MCF 10A (cell line): ENCODE measurements at regions not wholly inside any gene's neighbourhood (a gene's known extent, or its start where the extent isn't known, plus 50 kb on each side); places are given as distances from the start of the nearest gene placed in this dataset.

Experiments used
- BruUV-seq: library from RNA; stranded (reverse); fragments of 400-500 nt; replicated peaks from 2 replicates; lab custom pipeline; 2021; lab: Mats Ljungman, UMichigan
- CTCF ChIA-PET: fragments of 300-600 bp; sonication (Branson Sonifier 250); formaldehyde crosslinking; extraction: SDS; loops from one replicate; lab custom pipeline; 2021; ENCODE audit warnings: antibody characterized with exemption, inconsistent platforms; lab: Yijun Ruan, JAX
- POLR2A ChIA-PET: fragments of 300-600, 350-650 bp; sonication (Branson Sonifier 250); formaldehyde crosslinking; extraction: SDS; loops from one replicate; lab custom pipeline; 2020; ENCODE audit warnings: antibody characterized with exemption, inconsistent platforms; lab: Yijun Ruan, JAX
- DNase-seq: peaks from one replicate; pipeline ENCODE4 v3.0.0-alpha.2; 2018; ENCODE audit not compliant: unreplicated experiment
- H3K27ac Mint-ChIP-seq: one replicate; pipeline ENCODE4 v1.8.0; 2022; ENCODE audit warnings: mild to moderate bottlenecking, low read depth, mixed read lengths; ENCODE audit not compliant: unreplicated experiment
- H3K27me3 Mint-ChIP-seq: one replicate; pipeline ENCODE4 v1.8.0; 2022; ENCODE audit warnings: mixed read lengths; ENCODE audit not compliant: insufficient read depth, unreplicated experiment
- H3K36me3 Mint-ChIP-seq: one replicate; pipeline ENCODE4 v1.8.0; 2022; ENCODE audit warnings: mild to moderate bottlenecking, moderate library complexity, mixed read lengths; ENCODE audit not compliant: insufficient read depth, unreplicated experiment
- H3K4me1 Mint-ChIP-seq: one replicate; pipeline ENCODE4 v1.8.0; 2022; ENCODE audit warnings: mixed read lengths; ENCODE audit not compliant: insufficient read depth, unreplicated experiment
- H3K4me3 Mint-ChIP-seq: one replicate; pipeline ENCODE4 v1.8.0; 2022; ENCODE audit warnings: mild to moderate bottlenecking, moderate library complexity, mixed read lengths; ENCODE audit not compliant: unreplicated experiment
- H3K9me3 Mint-ChIP-seq: one replicate; pipeline ENCODE4 v1.8.0; 2022; ENCODE audit warnings: mixed read lengths; ENCODE audit not compliant: unreplicated experiment
- intact Hi-C: fragments of 100-400 bp; cut with micrococcal nuclease; formaldehyde crosslinking; loops from 2 replicates; pipeline ENCODE4 v1.14.1; 2022
- TF ChIP-seq, protein P1 (sequence below): fragments of 200-600 bp; IDR thresholded peaks from one replicate; pipeline ENCODE4 v1.8.0; 2022; ENCODE audit warnings: antibody characterized with exemption, mild to moderate bottlenecking; ENCODE audit not compliant: unreplicated experiment

DNA sequence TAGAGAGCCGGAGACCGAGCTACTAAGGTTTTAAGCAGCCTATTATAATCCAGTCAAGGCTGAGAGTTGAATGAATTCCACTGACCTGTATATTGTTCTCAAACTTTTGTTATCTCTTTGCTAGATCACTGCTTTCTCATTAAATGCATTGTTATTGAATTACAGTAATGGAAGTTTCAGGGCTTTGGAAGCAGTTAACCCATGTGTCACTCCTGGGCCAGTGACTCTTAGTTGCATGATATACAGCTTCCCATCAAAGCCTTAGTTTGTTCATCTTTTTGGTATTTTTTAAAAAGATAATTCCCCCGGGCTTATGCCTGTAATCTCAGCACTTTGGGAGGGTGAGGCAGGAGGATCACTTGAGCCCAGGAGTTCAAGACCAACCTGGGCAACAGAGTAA, 55.4 kb upstream of the KIAA1217 start:
- no peak for DNase-seq
- ChIA-PET POLR2A (no interaction called here), CTCF (interaction anchor here (1.4 kb wide), 1 partner anchor 43 kb away, joined by 4 read pairs; no protein-coding TSS in a partner anchor)
- TF ChIP-seq, protein P1, sequence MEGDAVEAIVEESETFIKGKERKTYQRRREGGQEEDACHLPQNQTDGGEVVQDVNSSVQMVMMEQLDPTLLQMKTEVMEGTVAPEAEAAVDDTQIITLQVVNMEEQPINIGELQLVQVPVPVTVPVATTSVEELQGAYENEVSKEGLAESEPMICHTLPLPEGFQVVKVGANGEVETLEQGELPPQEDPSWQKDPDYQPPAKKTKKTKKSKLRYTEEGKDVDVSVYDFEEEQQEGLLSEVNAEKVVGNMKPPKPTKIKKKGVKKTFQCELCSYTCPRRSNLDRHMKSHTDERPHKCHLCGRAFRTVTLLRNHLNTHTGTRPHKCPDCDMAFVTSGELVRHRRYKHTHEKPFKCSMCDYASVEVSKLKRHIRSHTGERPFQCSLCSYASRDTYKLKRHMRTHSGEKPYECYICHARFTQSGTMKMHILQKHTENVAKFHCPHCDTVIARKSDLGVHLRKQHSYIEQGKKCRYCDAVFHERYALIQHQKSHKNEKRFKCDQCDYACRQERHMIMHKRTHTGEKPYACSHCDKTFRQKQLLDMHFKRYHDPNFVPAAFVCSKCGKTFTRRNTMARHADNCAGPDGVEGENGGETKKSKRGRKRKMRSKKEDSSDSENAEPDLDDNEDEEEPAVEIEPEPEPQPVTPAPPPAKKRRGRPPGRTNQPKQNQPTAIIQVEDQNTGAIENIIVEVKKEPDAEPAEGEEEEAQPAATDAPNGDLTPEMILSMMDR = no peak
- no peaks in the 10 kb centered on the region for H3K4me1 Mint-ChIP-seq
- H3K4me3 Mint-ChIP-seq = no peak overlapping the region
- no TSS peak for BruUV-seq
- peaks cover 56% of the 10 kb centered on the region for H3K27me3 Mint-ChIP-seq
- H3K36me3 Mint-ChIP-seq = no peaks in the 10 kb centered on the region
- intact Hi-C loops = no loop called here
- H3K27ac Mint-ChIP-seq = no peak overlapping the region
- H3K9me3 Mint-ChIP-seq = no peaks in the 10 kb centered on the region

DNA sequence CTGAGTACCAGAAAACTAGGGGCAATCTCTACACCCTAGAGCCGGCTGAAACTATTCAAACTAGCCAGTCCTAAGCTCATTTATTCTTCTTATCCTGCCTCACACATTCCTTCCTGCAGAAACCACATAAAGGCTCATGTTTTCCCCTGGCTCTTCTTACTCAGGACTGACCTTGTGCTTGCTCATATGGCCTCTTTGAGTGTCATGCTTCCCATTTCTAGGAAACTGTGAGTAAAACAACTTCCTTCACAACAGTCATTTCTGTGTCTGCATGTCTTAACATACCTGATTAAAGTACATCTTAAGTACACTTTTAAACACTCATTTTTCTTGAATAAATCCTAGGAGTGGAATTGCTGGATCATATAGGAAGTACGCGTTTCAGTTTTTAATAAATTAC, 52.3 kb upstream of the KIAA1217 start:
- H3K9me3 Mint-ChIP-seq = no peaks in the 10 kb centered on the region
- no peaks in the 10 kb centered on the region for H3K4me1 Mint-ChIP-seq
- no peak overlapping the region for H3K27ac Mint-ChIP-seq
- TF ChIP-seq, protein P1 = no peak
- no peaks in the 10 kb centered on the region for H3K36me3 Mint-ChIP-seq
- H3K27me3 Mint-ChIP-seq = peaks cover 53% of the 10 kb centered on the region
- H3K4me3 Mint-ChIP-seq = no peak overlapping the region
- ChIA-PET CTCF (no interaction called here), POLR2A (no interaction called here)
- intact Hi-C loops = no loop called here
- no TSS peak for BruUV-seq
- DNase-seq = no peak

DNA sequence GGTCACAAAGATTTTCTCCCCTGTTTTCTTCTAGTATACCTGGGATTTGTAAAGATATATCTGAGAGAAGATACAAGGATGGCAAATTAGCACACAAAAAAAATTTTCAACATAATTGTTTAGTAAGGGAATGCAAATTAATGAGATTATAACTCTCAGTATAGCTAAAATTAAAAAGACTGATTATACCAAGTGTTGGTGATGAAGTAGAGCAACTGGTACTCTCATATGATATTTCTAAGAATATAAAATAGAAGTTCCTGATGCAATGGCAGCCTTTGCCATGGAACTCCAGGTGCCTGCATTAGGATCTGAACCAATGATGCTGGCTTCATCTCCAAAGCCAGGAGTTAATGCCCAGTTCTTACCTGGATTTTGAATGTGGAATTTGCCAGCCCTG, 51.4 kb upstream of the KIAA1217 start:
- BruUV-seq = no TSS peak

More for the DNA sequence above, 51.4 kb upstream of the KIAA1217 start:
- intact Hi-C loops = no loop called here
- POLR2A ChIA-PET = interaction anchor here (0.6 kb wide), 1 partner anchor 39 kb away, joined by 3 read pairs; no protein-coding TSS in a partner anchor
- no peak for DNase-seq
- H3K9me3 Mint-ChIP-seq = no peaks in the 10 kb centered on the region
- CTCF ChIA-PET = no interaction called here
- TF ChIP-seq, protein P1 = no peak
- no peaks in the 10 kb centered on the region for H3K4me1 Mint-ChIP-seq
- H3K4me3 Mint-ChIP-seq = no peak overlapping the region
- H3K27ac Mint-ChIP-seq = no peak overlapping the region
- H3K27me3 Mint-ChIP-seq = peaks cover 46% of the 10 kb centered on the region
- no peaks in the 10 kb centered on the region for H3K36me3 Mint-ChIP-seq
